HG02885 (cell line): ENCODE measurements at regions not wholly inside any gene's neighbourhood (a gene's known extent, or its start where the extent isn't known, plus 50 kb on each side); places are given as distances from the start of the nearest gene placed in this dataset.

Experiments used
- ATAC-seq: cut with Tn5 transposase; IDR thresholded peaks from one replicate; pipeline ENCODE4 v1.9.1; 2021; ENCODE audit warnings: mild to moderate bottlenecking; ENCODE audit not compliant: unreplicated experiment, poor library complexity

DNA sequence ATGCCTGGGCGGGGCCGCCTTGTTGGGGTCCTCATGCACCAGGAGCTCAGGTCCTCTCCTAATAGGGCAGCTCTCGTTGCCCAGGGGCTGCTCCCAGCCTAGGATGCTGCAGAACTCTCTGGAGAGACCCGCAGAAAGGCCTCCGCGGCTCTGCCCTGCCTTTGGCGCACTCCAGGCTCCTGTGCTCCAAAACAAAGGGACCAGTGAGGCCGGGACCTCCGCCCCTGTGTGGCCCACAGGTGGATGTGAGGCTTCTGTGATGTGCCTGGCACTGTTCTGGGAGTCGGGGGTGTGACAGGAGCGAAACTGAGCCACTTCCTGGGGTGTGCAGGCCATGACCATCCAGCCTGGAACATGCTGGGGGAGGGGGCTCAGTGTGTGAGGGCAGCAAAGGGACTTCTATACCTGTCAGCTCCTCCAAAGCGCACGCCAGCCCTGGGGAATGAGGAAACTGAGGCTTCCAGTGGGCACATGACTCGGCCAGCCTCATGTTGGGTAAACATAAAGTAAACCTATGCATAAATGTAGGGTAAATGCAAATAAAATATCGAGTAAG, 153.2 kb downstream of the IRF8 start:
- ATAC-seq = no peak

DNA sequence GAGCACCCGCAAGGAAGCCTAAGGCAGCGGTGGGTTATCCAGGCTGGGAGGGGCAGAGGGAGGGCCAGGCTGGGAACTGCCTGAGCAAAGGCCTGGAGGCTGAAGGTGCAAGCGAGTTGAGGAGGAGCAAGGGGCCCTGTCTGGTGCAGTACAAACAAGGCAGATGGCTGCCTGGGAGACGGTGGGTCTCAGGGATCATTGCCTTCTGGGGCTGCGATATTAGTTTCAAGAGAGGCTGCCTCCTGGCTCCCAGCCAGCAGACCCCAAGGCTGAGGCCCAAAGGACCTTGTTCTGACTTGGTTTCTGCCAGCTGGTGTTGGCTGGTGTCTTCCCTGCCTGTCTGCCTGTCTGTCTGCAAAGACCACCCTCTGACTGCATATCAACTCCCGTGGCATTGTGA, 154.0 kb downstream of the IRF8 start:
- ATAC-seq = no peak

DNA sequence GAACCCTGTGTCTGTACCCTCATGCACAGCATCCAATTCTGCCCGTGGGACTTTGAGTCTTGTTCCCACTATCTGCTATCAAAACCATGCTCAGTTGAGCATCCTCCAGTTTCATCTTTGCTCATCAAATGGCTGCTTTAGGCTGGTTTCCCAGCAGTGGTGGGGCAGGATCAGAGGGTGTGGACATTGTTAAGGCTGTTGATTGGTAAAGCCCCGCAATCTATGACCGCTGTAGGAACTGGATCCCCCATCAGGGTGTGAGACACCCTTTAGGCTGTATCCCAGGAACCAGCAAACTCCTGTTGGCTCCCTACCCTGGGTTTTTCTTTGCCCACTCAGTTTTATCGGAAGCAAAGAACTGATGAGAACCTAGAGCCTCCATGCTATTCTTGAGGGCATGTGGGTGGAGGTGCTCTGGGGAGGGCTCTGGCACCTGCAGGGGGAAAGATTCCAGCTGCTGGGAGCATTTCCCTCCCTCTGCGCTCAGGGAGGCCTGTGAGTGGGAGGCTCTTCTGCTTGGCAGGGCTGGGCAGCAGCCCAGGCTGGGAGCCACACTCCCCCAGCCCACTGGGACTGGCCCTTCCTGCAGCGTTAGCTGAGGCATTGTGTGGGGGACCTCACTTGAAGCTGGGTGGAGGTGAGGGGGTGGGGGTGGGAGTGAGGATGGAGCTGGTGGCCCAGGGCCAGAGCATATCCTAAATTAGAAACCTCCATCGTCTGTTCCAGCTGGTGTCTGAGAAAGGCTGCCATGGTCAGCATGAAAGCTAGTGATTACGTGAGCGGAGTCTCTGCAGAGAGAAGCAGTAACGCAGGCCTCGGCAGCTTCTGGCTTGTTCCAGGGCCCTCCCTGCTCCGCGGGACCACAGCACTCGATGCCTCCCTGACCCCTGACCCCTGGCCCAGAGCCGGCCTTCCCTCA, 160.6 kb downstream of the IRF8 start:
- no peak for ATAC-seq

DNA sequence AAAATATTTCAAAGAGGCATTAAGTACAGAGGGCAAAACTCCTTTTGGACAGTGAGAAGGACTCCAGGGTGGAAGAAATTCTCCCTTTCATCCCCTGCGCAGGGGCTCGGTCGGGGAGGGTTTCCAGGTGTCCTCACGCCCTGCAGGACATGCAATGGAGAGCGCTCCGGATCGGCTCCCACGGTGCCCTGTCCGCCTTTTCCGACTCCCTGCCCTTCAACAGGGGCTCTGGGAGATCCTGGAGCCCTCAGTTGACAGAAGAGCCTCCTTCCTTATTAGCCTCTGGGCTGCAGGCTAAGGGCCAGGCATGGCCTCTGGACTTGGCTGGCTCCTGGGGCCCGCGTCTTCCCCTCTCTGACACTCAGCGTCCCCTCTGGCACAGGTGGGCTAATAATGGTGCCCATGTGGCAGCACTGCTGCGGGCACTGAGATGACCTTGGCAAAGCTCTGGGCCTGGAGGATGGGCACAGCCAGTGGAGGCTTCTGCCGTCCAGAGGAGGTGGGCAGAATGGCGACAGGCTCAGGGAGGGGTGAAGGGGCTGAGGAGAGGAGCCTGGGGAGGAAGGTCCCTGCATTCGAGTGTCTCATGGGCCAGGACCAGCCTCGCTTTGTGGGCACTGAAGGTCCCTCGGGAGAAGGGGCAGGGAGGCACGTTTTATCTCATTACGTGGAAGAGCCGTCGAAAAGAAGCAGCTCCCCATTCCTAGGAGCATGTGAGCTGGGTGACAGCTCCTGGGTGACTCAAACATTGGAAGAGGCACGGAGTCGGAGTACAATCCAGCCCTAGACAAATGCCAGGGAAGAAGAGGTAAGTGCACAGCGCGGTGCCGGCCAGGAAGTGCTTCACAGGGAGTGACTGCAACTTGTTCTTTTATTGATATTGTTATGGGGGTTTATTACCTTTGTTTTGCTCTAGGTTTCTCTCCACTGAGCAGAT, 161.7 kb downstream of the IRF8 start:
- no peak for ATAC-seq

DNA sequence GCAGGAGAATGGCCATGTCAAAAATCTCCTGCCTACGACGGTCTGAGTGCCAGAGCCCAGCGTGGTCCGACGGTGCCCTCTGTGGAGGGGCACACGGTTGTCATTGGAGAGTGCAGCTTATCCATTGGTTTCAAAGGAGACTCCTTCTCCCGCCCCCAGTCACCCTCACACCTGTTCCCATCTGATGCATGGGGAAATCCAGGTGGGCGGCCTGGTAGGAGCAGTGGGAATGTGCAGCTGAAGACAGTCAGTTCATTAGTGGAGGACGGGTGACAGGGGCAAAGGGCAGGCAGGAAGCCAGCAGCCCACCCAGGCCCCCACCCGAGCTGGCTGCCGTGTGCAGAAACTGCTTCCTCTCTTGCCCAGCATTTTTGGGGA, 162.3 kb downstream of the IRF8 start:
- no peak for ATAC-seq

DNA sequence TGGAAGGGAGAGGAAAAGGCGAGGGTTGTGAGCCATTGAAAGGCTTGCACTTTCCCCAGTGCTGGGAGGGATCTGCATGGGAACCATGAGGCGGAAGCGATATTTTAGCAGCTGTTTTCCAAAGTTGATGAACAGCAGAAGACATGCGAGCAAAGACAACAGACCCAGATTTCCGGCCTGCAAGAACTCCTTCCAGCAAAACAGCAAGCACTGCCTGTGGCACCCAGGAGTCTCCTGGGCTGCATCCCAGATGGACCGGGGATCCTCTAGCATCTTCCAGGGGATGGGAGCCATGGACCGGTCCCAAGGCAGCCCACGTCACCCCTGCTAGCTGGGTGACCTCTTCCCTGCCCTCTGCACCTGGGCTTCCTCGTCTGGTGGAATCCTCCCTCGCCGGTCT, 162.8 kb downstream of the IRF8 start:
- no peak for ATAC-seq

DNA sequence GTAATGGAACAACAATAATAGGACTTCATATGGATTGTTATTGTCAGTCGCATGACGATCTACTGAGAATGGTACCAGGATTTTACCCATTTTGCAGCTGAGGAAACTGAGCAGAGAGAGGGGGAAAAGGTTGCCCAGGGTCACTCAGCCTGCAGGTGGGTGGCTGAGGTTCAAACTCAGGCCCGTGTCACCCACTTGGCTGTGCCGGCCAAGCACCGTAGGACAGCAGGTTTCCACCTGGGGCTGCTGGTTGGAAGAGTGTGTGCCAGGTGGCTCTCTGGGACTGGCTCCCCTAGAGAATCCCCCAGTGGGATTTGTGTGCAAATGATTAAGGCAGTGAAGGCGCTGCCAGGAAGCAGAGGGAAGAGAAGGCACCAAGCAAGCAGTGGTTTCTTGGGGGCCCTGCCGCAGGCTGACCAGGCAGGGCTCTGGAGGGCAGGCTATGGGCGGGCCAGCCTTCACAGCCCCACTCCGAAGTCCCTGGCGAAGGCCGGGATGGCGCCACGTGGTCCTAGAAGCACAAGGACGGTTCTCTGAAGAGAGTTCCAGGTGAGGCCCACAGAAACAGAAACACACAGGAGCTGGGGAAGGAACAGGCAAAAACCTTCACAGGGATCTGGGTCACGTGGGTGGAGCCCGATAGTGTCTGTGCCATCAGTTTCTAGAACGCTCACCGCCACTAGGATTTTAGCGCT, 163.5 kb downstream of the IRF8 start:
- no peak for ATAC-seq

DNA sequence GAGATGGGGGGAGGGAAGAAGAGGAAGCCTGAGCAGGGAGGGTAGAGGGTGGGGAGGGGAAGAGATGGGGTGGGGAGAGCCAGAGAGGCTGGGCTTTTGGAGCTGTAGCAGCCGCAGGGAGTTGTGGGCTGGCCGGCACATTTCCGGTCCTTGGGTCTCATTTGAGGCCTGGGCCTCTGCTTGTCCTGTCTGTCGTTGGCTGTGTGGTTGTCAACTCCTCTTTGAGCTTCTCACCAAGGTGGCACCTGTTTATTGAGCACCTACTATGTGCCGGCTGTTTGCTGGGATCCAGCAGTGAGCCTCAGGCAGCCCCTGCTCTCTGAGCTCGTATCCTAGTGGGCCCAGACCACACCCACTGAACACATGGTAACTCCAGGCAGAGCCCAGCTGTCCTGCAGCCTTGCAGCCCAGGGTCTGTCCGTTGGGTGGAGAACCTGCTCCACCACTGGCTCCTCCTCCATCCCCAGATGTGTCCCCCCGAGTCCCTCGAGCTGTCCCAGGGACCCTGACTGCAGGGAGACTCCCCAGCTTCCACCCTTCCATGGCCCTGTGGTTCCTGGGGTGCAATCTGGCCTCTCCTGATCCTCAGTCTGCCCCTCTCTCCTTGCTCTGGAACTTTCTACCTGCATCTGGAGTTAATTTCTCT, 164.9 kb downstream of the IRF8 start:
- ATAC-seq = no peak

DNA sequence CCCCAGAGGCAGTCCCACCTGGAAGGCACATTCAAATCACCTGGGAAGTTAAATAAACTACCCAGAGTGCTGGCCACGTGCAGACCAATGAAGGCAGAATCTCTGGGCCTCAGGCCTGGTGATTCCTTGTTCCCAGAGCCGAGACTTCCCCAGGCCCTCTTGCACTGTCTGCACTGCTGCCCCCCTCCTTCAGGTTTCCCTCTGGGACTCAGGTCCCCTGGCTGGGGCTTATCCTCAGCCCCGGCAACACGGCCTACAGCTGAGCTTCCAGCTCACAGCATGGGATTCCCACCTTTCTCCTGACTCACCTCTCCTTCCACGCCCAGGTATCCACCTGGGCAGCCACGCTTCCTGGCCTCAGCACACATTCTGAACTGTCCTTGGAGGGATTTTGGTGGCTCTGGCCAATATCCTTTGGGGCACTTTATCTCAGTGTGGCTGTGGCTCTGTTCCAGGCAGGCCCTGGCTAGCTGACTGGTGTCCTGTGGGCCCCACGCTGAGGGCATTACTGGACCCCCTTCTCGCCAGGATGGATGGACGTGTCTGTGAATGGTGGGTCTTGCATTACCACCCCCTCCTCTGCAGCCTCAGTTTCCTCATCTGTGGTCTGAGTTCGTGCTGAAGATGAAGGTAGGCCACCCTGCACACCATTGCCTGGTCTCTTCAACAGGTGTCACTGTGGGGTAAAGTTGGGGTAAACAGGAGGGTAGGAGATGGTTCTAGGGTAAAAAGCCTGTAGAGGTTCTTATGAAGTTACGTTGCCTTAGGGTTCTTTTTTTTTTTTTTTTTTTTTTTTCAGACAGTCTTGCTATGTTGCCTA, 165.7 kb downstream of the IRF8 start:
- ATAC-seq = no peak

DNA sequence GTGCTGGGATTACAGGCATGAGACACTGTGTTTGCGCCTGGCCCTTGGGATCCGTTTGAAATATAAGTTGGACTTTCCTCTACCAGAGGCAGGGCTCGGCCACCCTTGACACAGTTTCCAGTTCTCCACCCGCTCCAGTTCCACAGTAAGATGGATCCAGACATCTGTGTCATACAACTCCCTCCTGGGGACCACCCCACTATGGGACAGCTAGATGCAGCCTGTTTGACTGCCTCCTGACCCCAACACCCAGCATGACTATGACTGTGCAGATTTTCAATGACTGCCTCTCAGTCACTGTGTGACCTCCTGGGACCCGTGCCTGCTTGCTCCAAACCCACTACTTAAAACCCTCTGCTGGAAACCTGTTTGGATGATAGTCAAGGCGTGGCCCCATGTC, 166.7 kb downstream of the IRF8 start:
- ATAC-seq = no peak

DNA sequence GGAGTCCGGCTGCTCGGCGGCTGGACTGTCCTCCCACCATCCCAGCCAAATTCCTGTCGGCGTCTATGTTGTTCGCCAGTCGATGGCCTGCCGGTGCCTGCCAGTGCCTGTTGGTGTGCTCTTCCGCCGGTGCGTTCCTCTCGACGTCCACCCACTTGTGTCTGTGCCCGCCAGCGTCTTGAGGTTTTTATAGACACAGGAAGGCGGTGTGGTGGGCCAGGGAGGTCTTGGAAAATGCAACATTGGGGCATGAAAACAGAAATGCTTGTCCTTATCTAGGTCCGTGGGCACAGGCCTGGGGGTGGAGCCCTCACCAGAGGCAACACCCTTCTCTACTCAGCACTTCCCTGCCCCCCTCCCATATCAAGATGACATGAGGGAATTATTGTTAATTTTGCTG, 167.8 kb downstream of the IRF8 start:
- no peak for ATAC-seq

DNA sequence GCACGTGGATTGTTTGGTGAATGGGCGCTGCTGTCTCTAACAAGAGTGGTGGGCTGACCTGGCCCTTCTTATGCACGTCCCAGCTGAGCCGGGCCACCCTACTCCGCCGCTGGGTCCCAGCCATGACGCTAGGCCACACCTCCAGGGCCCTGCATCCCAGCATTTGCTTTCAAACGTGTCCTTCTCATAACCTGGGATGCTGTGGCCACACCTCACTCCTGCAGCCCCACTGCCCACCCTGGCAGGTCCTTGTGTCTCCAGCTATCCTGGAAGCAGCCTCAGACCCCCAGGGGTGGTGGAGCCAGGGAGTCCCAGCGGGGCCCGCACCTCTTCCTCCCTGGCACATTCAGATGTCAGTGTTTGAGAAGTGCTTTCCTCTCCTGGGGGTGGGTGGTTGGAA, 168.6 kb downstream of the IRF8 start:
- no peak for ATAC-seq

DNA sequence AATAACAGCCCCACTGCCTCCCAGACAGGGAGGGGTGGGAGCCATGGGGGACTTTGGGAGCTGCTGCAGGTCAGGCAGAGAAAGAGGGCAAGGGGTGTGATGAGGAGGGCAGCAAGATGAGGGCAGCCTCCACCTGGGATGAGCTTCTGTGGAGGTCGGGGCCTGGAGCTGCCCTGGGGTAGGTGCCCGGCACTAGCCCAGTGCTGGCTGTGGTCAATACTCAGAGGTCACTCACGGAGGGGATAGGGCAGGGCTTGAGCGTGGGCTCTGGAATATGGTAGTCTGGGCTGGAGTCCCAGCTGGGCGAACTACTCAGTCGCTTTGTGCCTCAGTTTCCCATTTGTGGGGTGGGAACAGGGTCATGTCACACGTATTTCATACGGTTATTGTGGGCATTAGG, 169.0 kb downstream of the IRF8 start:
- no peak for ATAC-seq

DNA sequence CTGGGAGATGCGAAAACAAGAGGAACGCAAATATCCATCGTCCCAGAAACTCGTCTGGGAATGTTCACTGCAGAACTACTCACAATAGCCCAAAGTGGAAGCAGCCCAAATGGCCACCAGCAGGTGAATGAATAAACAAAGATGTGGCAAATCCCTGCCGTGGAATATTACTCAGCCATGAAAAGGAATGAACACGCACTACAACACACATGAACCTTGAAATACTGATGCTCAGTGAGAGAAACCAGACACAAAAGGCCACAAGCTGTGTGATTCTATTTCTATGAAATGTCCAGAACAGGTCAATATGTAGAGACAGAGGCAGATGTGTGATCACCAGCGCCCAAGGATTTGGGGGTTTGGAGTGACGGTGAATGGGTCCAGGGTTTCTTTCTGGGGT, 169.8 kb downstream of the IRF8 start:
- no peak for ATAC-seq

DNA sequence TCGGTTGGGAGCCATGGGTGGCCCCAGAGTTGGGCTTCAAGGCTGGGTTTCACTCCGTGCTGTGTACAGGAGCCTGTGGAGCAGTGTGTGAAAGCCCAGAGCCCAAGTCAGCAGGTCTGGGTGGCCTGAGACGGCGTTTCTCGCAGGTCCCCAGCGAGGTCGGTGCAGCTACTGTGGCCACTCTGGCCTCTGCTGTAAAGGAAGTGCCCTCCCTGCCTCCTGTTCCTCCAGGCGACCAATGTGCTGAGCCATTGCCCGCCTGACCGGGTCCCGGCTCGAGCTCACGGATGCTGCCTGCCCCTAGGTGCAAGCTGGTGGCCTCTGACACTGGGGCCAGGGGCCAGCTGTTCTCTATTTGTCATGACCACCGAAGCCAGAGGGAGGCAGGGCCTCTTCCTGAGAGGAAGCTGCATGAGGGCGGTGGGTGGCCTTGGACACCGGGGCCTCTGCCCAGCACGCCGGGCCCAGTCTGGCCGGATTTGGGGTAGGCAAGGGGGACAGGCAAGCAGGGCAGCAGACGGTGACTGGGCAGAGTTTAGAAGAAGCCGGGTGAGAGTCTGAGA, 170.9 kb downstream of the IRF8 start:
- ATAC-seq = no peak

DNA sequence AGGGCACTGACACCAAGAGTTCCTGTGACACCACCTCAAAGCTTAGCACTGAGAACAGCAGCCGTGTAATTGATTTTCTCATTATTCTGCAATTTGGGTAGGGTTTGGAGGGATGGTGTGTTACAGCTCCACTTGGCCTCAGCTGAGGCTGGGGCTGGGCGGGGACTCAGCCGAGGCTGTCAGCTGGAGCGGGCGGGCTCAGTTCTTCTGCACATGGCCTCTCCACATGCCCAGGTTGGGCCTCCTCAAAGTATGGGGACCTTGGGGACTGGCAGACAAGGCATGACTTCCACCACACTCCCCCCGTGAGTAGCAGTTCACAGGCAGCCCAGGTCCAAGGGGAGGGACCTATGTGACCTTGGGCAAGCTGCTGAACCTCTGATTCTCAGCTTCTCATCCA, 171.5 kb downstream of the IRF8 start:
- ATAC-seq = no peak

DNA sequence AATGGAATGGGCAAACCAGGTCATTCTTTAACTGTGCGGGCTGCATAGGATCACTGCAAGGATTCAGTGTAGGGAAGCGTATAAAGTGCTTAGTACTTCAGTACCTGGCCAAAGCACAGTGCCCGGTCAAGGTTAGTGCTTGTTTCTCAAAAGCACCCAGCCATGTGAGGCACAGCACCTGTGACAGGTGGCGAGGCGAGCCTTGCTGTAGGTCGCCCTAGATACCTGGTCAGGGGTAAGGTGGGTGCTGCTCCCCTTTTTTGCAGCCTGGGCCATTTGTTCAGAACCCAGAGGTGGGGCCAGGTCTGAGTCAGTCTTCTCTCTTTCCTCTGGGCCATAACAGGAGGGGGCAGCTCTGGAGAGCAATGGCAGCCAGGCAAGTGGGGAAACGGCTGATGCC, 172.0 kb downstream of the IRF8 start:
- no peak for ATAC-seq

DNA sequence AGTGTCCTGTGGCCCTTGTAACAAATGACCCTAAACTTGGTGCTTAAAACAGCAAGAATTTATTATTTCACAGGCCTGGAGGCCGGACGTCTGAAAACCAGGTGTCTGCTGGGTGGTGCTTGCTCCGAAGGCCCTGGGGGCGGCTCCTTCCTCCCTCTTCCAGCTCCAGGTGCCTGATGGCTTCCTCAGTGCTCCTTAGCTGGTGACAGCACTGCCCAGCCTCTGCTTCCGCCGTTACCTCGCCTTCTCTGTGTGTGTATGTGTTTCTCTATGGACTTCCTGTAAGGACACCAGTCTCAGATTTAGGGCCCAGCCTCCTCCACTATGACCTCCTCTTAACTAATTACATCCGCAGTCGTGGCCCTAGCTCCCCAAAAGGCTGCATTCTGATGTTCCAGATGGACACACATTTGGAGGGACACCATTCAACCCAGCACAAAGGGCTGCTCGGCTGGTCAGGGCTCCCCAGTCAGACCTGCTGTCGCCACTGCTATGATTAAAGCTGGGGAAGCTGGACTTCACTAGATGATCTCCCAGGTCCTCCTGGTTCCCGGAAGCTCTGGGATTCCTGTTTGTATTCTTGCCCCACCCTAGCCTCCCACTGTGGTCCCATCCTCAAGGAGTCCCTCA, 172.8 kb downstream of the IRF8 start:
- no peak for ATAC-seq
